ENCODE measurements at regions not wholly inside any gene's neighbourhood (a gene's known extent, or its start where the extent isn't known, plus 50 kb on each side); places are given as distances from the start of the nearest gene placed in this dataset.
"Not testable (repeated sequence)": the region's sequence is repeated elsewhere in the genome, so short reads cannot be mapped to it uniquely, and the experiment has no call there.

GRCh38 chr21:25487046-25487594, 120.2 kb downstream of the MRPL39 start:
- DNase-seq: peak; percentile 56

DNA sequence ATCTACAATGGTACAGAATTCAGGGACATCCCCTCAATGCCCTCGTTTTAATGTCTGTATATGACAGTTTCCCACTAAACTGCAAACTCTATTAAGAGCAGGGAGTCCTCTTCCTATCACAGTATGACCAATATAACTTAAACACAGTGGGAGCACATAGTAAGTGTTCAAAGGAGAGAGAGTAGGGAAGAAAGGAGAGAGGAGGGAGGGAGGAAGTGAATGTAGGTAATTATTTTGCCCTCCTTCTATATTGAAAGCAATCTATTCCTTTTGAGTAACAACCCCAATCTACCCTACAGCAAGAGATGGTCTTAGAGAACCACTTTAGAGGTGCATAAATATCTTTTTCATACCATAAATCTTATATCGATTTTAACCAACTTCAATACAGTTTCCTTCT, 121.4 kb downstream of the MRPL39 start:
- no peak for DNase-seq

- no peak for DNase-seq
These were observed 139.4 kb downstream of the MRPL39 start for GRCh38 chr21:25467896-25468295.

- DNase-seq: not testable (repeated sequence)
These were observed 140.2 kb downstream of the MRPL39 start for GRCh38 chr21:25467071-25467470.

DNA sequence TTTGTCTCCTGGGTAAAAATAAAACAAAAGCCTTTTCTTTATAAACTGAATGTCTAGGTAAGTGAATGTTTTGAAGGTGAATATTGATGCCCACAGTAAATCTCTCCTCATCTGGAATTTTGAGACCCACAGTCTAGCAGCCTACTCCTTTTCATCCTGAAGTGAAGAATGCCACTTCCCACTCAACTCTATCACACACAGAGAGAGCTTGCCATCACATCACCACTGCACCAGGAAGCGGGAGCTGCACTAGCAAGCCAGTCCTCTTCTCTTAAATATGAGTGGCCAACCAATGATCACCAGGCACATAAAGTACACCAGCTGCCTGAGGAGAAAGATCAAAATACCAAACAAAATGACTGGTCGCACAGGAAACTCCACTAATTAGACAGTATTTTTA, 140.8 kb downstream of the MRPL39 start:
- DNase-seq: no peak

- DNase-seq: no peak
These were observed 142.0 kb downstream of the MRPL39 start for GRCh38 chr21:25465263-25465662.

DNA sequence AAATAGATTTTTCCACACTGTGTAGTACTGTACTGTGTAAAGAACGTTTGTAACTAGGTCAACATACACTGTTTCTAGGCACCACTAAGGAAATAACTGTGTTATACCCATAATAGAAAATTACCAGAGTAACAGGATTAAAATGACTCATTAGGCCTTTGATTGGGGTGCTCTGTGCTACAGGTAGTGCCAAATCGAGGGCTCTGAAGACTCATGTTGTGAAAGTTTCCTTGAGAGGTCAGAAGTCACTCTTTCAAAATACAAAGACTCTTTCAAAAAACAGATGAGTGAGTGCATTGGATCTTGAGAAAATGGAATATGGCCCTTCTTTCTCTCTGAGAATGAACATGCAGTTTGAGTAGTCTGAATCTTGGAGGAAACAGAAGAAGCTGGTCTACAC, 143.0 kb downstream of the MRPL39 start:
- DNase-seq: no peak

DNA sequence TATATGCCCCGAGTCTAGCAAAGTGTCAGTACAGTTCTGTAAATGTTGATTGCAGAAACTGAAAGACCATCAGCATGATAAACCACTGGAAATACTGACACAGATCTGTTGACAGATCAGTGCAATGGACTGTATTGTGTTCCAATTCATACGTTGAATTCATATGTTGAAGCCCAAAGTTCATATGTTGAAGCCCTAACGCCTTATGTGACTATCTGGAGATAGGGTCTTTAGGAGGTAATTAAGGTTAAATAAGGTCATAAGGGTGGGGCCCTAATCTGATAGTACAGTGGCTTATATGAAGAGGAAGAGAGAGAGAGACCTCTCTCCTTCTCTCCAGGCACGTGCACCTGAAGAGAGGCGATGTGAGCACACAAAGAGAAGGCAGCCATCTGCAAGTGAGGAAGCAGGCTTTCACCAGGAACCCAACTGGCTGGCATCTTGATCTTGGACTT, 144.7 kb downstream of the MRPL39 start:
- no peak for DNase-seq

GRCh38 chr21:25461725-25462124, 145.6 kb downstream of the MRPL39 start:
- peak; percentile 78 for DNase-seq

DNA sequence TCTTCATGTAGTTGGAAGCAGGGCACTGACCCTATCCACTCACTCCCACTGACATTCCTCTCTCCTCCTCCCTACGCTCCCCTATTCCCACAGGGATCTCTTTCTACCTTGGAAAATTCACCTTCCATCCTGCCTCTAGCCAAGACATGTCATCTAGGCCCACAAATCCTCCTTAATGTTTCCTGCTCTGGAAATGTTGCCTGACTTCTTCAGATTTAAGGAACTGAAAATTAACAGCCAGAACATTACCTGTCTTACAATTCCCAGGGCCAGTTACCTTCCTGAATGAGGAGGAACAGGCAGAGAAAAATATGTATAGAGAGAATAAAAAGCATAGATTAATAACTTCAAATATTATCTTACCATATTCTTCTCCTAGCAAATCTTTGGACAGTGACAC, 147.3 kb downstream of the MRPL39 start:
- DNase-seq: no peak

DNA sequence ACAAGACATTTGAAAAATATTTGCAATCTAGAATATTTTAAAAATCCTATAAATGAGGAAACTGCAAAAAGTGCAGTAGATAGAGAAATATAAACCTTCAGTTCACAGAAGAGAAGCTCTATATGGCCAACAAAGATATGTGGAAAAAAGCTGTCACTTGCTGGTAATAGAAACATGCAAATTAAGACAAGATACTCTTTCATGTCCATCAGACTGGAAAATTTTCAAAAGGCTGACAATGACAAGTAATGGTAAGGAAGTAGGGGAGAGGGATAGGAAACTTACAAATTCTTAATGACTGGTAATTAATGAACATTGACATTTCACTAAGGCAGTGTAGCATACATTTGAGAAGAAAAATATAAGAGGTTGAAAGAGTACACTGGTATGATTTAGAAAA, 147.9 kb downstream of the MRPL39 start:
- DNase-seq: no peak

DNA sequence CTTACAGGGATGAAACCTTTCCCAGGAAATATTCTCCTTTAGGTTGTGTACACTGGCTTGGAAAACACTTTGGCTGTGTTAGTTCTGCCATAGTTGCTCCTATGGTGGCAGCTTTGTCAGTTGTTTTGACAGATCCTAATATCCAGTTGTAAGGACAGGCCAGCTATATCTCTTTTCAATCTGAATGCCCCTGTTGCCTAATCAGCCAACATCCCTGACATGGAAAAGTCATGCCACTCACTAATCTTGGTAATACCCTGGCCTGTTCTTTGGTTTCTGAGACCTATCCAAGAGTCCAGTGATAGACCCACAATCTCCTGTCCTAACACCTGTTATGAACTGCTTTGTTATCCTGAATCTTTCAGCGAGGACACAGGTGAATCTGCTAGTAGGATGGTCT, 148.8 kb downstream of the MRPL39 start:
- no peak for DNase-seq

DNA sequence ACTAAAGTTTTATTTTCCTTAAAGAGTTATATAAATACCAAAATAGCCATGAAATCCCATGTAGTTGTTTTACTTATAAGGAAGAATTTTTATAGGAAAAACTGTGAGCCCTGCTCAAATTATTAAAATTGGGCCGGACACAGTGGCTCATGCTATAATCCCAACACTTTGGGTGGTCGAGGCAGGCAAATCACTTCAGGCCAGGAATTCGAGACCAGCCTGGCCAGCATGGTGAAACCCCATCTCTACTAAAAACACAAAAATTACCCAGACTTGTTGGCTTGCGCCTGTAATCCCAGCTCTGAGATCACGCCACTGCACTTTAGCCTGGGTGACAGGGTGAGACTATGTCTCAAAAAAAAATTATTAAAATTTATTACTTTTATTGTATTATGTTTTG, 149.3 kb downstream of the MRPL39 start:
- no peak for DNase-seq

GRCh38 chr21:25457411-25457810, 149.9 kb downstream of the MRPL39 start:
- peak; percentile 86 for DNase-seq

DNA sequence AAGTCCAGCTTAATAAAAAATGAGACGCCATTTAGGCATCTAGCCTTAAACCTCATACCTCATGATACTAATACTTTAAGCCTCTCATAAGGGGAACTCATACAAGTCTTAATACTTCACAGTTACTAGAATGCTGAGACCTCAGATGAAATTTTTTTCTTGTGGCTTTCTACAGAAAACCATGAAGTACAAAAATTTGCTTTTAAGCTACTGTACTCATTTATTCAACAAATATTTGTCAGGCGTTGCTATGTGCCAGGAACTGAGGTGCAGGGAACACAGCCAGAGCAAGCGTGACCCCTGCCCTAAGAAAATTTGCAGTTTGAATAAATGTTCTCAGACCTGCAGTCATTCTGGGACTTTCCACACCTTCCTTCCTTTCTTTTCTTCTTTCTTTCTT, 150.6 kb downstream of the MRPL39 start:
- peak; percentile 21 for DNase-seq

DNA sequence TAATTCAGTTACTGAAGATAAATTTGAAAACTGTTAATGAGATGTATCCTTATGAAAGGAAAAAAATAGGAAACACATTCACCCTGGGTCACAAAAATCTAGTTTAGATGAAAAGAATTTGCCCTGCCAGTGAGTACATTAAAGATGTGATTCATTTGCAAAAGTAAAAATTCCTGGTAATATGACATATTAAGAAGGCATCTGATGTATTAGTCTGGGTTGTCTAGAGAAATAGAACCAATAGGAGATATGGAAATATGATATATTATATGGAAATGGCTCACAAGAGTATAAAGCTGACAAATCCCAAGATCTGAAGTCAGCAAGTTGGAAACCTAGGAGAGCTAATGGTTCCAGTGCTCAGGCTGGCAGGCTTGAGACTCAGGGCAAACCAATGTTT, 153.8 kb downstream of the MRPL39 start:
- peak; percentile 74 for DNase-seq

DNA sequence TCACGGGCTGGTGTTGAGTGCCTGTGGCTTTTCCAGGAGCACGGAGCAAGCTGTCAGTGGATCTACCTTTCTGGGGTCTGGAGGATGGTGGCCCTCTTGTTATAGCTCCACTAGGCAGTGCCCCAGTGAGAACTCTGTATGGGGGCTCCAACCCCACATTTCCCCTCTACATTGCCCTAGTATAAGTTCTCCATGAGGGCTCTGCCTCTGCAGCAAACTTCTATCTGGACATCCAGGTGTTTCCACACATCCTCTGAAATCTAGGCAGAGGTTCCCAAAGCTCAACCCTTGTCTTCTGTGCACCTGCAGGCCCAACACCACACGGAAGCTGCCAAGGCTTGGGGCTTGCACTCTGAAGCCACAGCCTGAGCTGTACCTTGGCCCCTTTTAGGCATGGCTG, 157.3 kb downstream of the MRPL39 start:
- DNase-seq: no peak

DNA sequence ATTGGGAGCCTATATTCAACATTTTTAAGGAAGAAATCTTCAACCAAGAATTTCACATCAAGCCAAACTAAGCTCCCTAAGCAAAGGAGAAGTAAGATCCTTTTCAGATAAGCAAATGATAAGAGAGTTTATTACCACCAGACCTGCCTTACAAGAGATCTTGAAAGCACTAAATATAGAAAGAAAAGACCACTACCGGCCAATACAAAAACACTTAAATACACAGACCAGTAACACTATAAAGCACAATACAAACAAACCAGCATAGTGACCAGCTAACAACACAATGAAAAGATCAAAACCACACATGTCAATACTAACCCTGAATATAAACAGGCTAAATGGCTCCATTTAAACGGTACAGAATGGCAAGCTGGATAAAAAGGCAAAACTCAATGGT, 165.4 kb downstream of the MRPL39 start:
- no peak for DNase-seq

- not testable (repeated sequence) for DNase-seq
These were observed 169.8 kb downstream of the MRPL39 start for GRCh38 chr21:25437465-25437864.

DNA sequence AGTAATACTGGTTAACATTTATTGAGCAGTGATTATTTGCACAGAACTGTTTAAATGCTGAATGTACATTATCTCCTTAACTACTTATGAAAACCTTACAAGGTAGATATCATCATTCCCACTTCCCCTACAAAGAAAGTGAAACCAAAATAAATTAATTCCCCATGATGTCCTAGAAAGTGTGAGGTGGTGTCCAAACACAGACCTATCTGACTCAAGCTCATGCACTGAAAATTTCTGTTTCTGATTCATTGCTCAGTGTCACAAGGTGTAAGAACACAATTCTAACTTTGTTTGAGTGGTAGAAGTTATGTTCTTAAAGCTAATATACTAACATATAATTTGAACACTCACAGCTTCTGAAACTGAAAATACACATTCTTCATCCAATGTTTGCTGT, 178.7 kb downstream of the MRPL39 start:
- DNase-seq: no peak

DNA sequence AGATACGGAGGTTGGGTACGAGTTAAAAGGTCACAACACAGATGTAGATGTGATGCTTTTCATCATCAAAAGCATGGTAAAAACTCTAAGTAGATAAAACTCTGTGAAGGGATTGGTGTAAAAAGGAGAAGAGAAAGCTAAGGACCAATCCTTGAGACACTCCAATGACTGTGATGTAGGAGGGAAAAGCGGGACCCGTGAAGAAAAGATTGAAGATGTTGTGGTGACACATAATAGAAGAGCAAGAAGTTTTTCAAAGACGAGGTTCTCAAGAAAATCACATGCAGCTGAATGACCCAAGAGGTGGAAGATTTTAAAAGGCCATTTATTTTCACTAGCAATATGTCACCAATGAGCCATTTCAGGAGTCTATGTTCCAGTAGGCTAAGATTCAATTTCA, 179.5 kb downstream of the MRPL39 start:
- DNase-seq: no peak

DNA sequence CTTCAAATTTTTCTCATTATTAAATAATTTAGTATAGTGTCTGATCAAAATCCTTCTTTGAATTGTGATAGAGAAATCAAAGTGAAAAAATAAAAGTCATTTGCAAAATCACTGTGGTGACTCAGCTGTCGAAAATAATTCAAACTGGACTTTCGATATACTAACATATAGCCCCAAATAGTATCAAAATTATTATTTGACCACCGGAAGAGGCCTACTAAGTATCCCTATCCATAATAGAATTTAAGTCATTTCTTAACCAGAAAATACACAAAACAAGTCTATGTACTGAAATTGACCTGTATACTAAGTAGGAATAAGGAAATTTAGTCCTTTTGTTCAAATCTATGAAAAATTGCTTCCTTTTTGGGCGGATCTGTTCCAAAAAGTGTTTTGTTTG, 180.7 kb downstream of the MRPL39 start:
- DNase-seq: no peak

- no peak for DNase-seq
These were observed 182.1 kb downstream of the MRPL39 start for GRCh38 chr21:25425156-25425555.

DNA sequence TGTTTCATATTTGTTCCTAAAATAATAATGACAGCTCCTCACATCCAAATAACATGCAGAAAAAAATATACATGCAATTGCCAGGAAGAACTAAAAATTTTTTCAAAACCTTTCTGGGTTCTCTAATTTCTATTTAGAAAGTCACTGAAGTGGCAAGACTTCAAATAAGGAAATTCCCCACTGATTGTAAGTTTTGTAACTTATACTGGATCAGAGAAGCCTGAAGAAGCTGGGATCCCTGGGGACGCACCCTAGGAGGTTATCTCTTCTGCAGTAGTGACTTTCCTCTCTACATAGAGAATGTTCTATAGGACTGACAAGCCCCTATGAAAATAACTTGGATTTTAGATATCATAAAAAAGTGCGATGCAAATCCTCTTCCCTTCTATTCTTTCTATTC, 182.6 kb downstream of the MRPL39 start:
- no peak for DNase-seq

DNA sequence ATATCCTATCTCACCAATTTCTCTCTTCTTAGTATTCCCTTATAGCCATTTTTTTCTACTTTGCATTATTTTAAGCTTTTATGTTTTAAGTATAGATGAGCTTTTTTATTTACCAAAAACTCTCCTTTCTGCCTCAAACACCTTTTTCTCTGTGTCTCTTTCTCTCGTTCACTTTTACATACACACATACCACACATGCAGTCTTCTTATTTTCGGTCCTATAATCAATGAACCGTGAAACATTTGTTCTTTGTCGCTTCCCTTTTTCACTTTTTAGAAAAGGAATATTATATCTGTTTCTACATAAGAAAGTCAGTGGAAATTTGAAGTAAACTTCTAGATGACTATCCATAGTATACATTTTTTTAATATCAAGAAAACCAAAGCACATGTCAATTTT, 183.2 kb downstream of the MRPL39 start:
- DNase-seq: no peak
